GM06990 (cell line): ENCODE measurements at regions not wholly inside any gene's neighbourhood (a gene's known extent, or its start where the extent isn't known, plus 50 kb on each side); places are given as distances from the start of the nearest gene placed in this dataset.

Experiments used
- DNase-seq: peaks from one replicate; pipeline ENCODE4 v3.0.0-alpha.2; 2011; ENCODE audit not compliant: insufficient read length; ENCODE audit errors: extremely low read depth
- H3K27me3 ChIP-seq: replicated peaks from 2 replicates; pipeline ENCODE4 v1.6.0; 2011; ENCODE audit warnings: low read length; ENCODE audit not compliant: control insufficient read depth, insufficient read depth
- H3K36me3 ChIP-seq: 2 replicates; pipeline ENCODE4 v1.5.1; 2011; ENCODE audit warnings: low read length; ENCODE audit not compliant: control insufficient read depth, insufficient read depth
- H3K4me3 ChIP-seq: replicated peaks from 2 replicates; pipeline ENCODE4 v1.5.1; 2011; ENCODE audit warnings: low read depth, mild to moderate bottlenecking, control low read depth, low read length
- TF ChIP-seq, protein P1 (sequence below): IDR thresholded peaks from 2 replicates; pipeline ENCODE4 v1.5.1; 2011; ENCODE audit warnings: low read length, control low read depth, mild to moderate bottlenecking, inconsistent platforms; ENCODE audit not compliant: insufficient read depth, poor library complexity, severe bottlenecking

DNA sequence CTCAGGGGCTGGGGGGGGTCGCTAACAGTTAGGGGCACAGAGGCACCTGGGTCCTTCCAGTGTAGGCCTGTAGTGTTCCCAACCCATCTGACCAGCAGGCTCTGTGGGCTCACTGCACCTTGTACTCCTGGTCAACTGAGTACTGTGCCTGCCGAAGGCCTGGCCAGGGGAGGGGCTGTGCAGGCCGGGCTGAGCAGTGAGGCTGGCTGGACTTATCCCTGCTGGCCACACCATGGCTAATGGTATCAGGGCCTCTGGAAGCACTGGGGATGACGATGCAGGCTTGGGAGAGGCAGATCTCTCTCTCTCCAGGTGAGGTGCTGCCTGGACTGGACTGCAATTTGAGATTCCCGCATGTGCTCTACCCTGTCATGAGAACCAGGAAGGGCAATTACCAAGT, 58.9 kb upstream of the SDK2 start:
- DNase-seq, result no peak
- TF ChIP-seq, protein P1, sequence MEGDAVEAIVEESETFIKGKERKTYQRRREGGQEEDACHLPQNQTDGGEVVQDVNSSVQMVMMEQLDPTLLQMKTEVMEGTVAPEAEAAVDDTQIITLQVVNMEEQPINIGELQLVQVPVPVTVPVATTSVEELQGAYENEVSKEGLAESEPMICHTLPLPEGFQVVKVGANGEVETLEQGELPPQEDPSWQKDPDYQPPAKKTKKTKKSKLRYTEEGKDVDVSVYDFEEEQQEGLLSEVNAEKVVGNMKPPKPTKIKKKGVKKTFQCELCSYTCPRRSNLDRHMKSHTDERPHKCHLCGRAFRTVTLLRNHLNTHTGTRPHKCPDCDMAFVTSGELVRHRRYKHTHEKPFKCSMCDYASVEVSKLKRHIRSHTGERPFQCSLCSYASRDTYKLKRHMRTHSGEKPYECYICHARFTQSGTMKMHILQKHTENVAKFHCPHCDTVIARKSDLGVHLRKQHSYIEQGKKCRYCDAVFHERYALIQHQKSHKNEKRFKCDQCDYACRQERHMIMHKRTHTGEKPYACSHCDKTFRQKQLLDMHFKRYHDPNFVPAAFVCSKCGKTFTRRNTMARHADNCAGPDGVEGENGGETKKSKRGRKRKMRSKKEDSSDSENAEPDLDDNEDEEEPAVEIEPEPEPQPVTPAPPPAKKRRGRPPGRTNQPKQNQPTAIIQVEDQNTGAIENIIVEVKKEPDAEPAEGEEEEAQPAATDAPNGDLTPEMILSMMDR, result no peak
- H3K4me3 ChIP-seq, result no peak overlapping the region
- H3K27me3 ChIP-seq, result no peaks in the 10 kb centered on the region; the same call in 1 of the 2 replicates
- H3K36me3 ChIP-seq, result no peaks in the 10 kb centered on the region

- TF ChIP-seq, protein P1, result no peak
Measured at GRCh38 chr17:73703917-73704316, 59.7 kb upstream of the SDK2 start.

GRCh38 chr17:73705594-73705993, 61.3 kb upstream of the SDK2 start:
- DNase-seq, result no peak
- TF ChIP-seq, protein P1, result no peak
- Histone ChIP-seq H3K27me3 (no peaks in the 10 kb centered on the region; the same call in 1 of the 2 replicates), H3K36me3 (no peaks in the 10 kb centered on the region), H3K4me3 (no peak overlapping the region)

More at GRCh38 chr17:73703917-73704316, 59.7 kb upstream of the SDK2 start:
- H3K36me3 ChIP-seq, result no peaks in the 10 kb centered on the region
- H3K27me3 ChIP-seq, result no peaks in the 10 kb centered on the region; the same call in 1 of the 2 replicates
- no peak for DNase-seq
- no peak overlapping the region for H3K4me3 ChIP-seq

DNA sequence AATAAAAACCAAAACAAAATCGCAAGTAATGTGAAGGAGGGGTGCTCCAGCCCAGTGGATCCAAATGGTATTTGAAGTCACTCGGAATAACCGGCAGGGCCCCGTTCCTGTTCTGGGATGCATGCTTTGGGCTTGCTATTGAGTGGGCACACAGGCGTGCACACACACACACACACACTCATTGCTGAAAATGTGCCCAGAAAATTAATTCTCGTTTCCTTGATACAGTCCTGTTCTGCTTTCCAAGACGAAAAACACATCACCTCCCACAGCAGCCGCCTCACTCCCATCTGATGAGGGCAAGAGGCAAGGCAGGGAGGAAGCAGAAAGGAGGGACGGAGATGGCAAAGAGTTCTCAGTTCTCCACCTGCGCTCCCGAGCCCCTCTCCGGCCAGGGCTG, 62.2 kb upstream of the SDK2 start:
- Histone ChIP-seq H3K36me3 (no peaks in the 10 kb centered on the region), H3K27me3 (no peaks in the 10 kb centered on the region; the same call in 1 of the 2 replicates), H3K4me3 (no peak overlapping the region)
- DNase-seq, result no peak
- TF ChIP-seq, protein P1, result no peak

DNA sequence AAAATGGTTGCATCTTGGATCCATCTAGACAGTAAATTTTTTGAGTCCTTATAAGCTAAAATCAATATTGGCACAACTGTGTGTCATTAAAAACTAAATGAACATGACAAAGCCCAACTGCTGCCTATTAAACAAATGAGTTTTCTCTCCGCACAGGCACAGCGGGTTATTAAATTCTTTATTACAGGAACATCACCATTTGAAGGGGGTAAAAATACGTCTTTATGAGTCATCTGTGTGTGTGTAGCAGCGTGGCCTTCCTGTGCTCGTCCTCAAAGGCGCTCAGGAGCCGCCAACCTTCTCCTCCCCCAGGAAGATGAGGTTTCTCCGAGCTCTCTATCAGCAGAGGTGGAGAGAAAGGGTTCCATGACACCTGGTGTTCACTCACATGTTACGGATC, 62.6 kb upstream of the SDK2 start:
- TF ChIP-seq, protein P1, result no peak
- no peaks in the 10 kb centered on the region; the same call in 1 of the 2 replicates for H3K27me3 ChIP-seq
- no peak for DNase-seq
- H3K36me3 ChIP-seq, result no peaks in the 10 kb centered on the region
- H3K4me3 ChIP-seq, result no peak overlapping the region

DNA sequence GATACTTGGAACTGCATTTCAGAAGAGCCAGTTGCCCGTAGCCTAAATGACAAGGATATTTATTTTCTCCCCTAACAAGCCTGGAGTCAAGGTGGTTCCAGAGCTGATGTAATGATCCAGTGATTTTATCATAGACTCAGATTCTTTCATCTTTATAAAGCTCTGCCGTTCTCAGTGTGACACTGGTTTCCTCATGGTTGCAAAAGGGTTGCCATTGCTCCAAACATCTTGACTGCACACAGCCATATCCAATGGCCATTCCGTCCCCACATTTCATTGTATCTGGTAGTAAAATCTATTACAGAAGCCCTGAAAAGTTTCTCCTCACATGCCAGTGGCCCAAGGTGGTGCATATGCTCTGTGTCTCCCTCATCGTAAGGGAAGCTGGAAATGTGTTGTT, 63.1 kb upstream of the SDK2 start:
- Histone ChIP-seq H3K36me3 (no peaks in the 10 kb centered on the region), H3K4me3 (no peak overlapping the region), H3K27me3 (no peaks in the 10 kb centered on the region; the same call in 1 of the 2 replicates)
- TF ChIP-seq, protein P1, result no peak
- no peak for DNase-seq
